Common myeloid progenitor, CD34-positive (primary cell): ENCODE measurements at regions not wholly inside any gene's neighbourhood (a gene's known extent, or its start where the extent isn't known, plus 50 kb on each side); places are given as distances from the start of the nearest gene placed in this dataset.

Experiments
- CTCF ChIA-PET: fragments of 350-600 bp; sonication (Branson Sonifier 250); formaldehyde crosslinking; loops from one replicate; lab custom pipeline; 2021; ENCODE audit warnings: antibody characterized with exemption; lab: Charles Lee
- POLR2A ChIA-PET: fragments of 350-600 bp; sonication (Branson Sonifier 250); formaldehyde crosslinking; loops from one replicate; lab custom pipeline; 2021; ENCODE audit warnings: antibody characterized with exemption; lab: Charles Lee
- DNase-seq, 3 donors: peaks; one replicate each; pipeline versions ENCODE4 v3.0.0 to v3.0.0-alpha.2; 2013
- H3K27ac ChIP-seq, 2 experiments: 1 replicate in 1 of 2; 2 replicates in 1 of 2; pipeline ENCODE4 v1.7.0; 2013; ENCODE audit warnings: inconsistent platforms in 2 of 2, low read length in 2 of 2, mild to moderate bottlenecking in 2 of 2, low read depth in 1 of 2, moderate library complexity in 1 of 2; ENCODE audit not compliant: severe bottlenecking in 2 of 2, insufficient read depth in 1 of 2, poor library complexity in 1 of 2
- H3K27me3 ChIP-seq, 5 experiments: replicated peaks in 2 of 5; 1 replicate in 3 of 5; 2 replicates in 2 of 5; pipeline versions ENCODE4 v1.6.1 to v1.7.0; 2013; ENCODE audit warnings: low read length in 4 of 5, mild to moderate bottlenecking in 2 of 5, moderate library complexity in 2 of 5, inconsistent platforms in 1 of 5; ENCODE audit not compliant: insufficient read depth in 5 of 5, control insufficient read depth in 4 of 5
- H3K36me3 ChIP-seq, 4 experiments: 1 replicate in 2 of 4; 2 replicates in 2 of 4; pipeline versions ENCODE4 v1.6.1 to v1.7.0; 2013; ENCODE audit warnings: low read length in 3 of 4, control low read depth in 1 of 4, mild to moderate bottlenecking in 1 of 4; ENCODE audit not compliant: control insufficient read depth in 4 of 4, insufficient read depth in 4 of 4
- H3K4me1 ChIP-seq, 4 experiments: 1 replicate in 3 of 4; 2 replicates in 1 of 4; pipeline versions ENCODE4 v1.6.1 to v1.7.1; 2013; ENCODE audit warnings: low read length in 3 of 4, mild to moderate bottlenecking in 3 of 4, control low read depth in 1 of 4, inconsistent platforms in 1 of 4, moderate library complexity in 1 of 4; ENCODE audit not compliant: control insufficient read depth in 4 of 4, insufficient read depth in 4 of 4; ENCODE audit errors: control extremely low read depth in 1 of 4
- H3K4me3 ChIP-seq, 7 experiments: 1 replicate in 4 of 7; 2 replicates in 3 of 7; pipeline versions ENCODE4 v1.5.1 to v1.7.0; 2013; ENCODE audit warnings: mild to moderate bottlenecking in 7 of 7, low read length in 6 of 7, moderate library complexity in 6 of 7, inconsistent platforms in 2 of 7, low read depth in 2 of 7, control low read depth in 1 of 7; ENCODE audit not compliant: insufficient read depth in 4 of 7, control insufficient read depth in 1 of 7; ENCODE audit errors: extremely low read depth in 1 of 7
- H3K9me3 ChIP-seq, 5 experiments: 1 replicate in 4 of 5; 2 replicates in 1 of 5; pipeline versions ENCODE4 v1.6.1 to v1.7.1; 2013; ENCODE audit warnings: low read length in 4 of 5, mild to moderate bottlenecking in 2 of 5, inconsistent platforms in 1 of 5, low read depth in 1 of 5, moderate library complexity in 1 of 5; ENCODE audit not compliant: control insufficient read depth in 4 of 5, insufficient read depth in 2 of 5; ENCODE audit errors: control extremely low read depth in 1 of 5
- WGBS: methylation state at CpG from one replicate; pipeline ENCODE4 v1.1.5; 2013; ENCODE audit not compliant: insufficient coverage; 5-methylcytosine and 5-hydroxymethylcytosine counted together

DNA sequence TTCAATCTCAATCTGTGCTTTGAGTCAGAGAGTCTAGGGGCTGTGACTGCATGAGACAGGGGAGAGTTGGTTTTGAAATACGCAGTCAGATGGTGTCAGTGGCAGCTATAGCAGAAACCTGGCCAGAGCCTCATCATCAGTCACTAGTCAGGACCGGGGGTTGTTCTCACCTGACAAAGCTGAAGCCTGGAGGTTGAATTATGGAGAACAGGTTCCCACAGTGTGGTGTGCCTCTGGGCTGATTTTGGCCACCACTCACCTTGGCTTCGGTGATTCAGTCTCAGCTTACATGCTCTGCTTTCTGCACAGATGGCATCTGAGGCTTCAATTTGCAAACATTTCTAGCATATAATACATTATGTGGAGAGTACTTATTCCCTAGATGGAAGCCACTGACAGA is 387.3 kb downstream of the YTHDC2 start:
- DNase-seq: no peak
- POLR2A ChIA-PET: no interaction called here
- CTCF ChIA-PET: no interaction called here
- H3K27me3 ChIP-seq: no peaks in the 10 kb centered on the region
- no peaks in the 10 kb centered on the region for H3K4me1 ChIP-seq
- H3K27ac ChIP-seq: no peak overlapping the region
- no peak overlapping the region for H3K4me3 ChIP-seq
- no peaks in the 10 kb centered on the region for H3K9me3 ChIP-seq
- 85% methylated on average over 2 of the region's 3 CpGs for WGBS
- H3K36me3 ChIP-seq: no peaks in the 10 kb centered on the region

DNA sequence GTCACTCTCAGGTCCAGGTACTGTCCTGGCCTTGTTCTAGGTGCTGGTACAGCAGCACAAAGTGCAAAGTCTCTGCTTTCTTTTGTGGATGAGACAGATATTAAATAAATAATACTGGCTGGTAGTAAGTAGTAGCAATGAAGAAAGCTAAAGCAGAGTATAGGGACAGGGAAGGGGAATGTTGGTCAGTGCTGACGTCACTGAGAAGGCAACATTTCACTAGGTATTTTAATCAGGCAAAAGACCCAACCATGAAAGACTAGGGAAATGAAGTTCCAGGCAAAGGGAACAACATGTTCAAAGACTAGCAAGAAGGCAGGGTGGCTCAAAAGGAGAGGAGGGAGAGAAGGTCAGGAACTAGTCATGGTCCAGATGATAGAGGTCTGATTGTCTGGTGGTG is 388.2 kb downstream of the YTHDC2 start:
- no peak for DNase-seq
- Histone ChIP-seq H3K27me3 (no peaks in the 10 kb centered on the region), H3K4me1 (no peaks in the 10 kb centered on the region), H3K27ac (no peak overlapping the region), H3K4me3 (no peak overlapping the region), H3K36me3 (no peaks in the 10 kb centered on the region), H3K9me3 (no peaks in the 10 kb centered on the region)
- CTCF ChIA-PET: no interaction called here
- no CpG with 5 or more reads among the region's 1 CpG for WGBS
- POLR2A ChIA-PET: no interaction called here

DNA sequence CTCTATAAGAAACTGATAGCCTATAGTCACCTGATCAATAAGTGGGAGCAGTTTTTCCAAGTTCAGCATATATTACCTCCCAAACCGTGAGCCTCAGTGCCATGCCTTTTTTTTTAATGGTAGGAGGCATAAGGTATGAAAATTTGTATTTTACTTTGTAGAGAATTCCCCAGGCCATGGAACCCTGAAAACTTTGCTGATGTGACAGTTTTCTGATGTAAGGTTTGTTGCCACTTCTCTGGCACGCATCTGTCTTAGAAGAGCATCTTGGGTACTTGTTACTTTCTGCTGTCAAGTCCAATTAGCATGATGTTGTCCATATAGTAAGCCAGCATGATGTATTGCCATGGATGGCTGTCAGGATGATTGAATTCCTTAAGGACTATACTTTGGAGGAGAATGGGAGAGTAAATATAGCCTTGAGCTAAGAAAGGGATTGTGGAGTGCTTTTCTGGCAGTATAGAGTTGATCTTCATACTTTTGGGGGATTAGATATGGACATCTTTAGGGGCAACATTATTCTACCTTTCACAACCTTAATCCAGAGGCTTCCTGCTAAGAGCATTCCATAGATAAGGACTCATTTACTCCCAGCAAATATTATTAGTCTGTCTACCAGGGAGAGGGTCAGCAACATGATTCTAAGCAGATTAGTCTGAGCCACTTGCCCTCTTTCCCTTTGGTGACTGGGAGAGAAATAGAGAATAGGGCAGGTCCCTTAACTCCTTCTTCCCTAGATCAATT is 389.6 kb downstream of the YTHDC2 start:
- CTCF ChIA-PET: no interaction called here

DNA sequence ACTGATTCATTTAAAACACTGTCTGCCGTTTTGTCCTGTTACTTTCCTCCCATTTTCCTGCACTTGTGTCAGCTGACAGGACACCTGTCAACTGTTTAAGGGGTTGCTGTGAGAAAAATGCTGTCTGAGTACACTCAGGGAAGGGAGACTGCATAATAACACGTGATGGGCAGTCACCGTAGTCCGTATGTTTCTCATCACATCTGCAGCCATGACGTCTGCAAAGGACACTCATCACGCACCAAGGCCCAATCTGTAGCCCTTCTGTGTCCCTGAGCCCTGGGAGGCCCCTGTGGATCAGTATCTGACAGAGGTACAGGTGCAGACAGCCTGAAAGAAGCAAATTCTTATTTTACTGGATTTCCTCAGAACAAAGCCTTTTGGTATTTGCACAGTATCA is 396.3 kb downstream of the YTHDC2 start:
- ChIA-PET POLR2A (no interaction called here), CTCF (no interaction called here)
- H3K9me3 ChIP-seq: no peaks in the 10 kb centered on the region
- no peaks in the 10 kb centered on the region for H3K4me1 ChIP-seq
- H3K27ac ChIP-seq: no peak overlapping the region
- no peaks in the 10 kb centered on the region for H3K36me3 ChIP-seq
- H3K4me3 ChIP-seq: no peak overlapping the region
- WGBS: 95% methylated on average over 6 of the region's 6 CpGs
- DNase-seq: no peak
- H3K27me3 ChIP-seq: no peaks in the 10 kb centered on the region

More for the DNA sequence above, 389.6 kb downstream of the YTHDC2 start:
- no peaks in the 10 kb centered on the region for H3K36me3 ChIP-seq
- no peak overlapping the region for H3K4me3 ChIP-seq
- POLR2A ChIA-PET: no interaction called here
- H3K27me3 ChIP-seq: no peaks in the 10 kb centered on the region
- no peaks in the 10 kb centered on the region for H3K9me3 ChIP-seq
- DNase-seq: no peak
- H3K27ac ChIP-seq: no peak overlapping the region
- no peaks in the 10 kb centered on the region for H3K4me1 ChIP-seq
- 100% methylated on average over 1 of the region's 2 CpGs for WGBS

DNA sequence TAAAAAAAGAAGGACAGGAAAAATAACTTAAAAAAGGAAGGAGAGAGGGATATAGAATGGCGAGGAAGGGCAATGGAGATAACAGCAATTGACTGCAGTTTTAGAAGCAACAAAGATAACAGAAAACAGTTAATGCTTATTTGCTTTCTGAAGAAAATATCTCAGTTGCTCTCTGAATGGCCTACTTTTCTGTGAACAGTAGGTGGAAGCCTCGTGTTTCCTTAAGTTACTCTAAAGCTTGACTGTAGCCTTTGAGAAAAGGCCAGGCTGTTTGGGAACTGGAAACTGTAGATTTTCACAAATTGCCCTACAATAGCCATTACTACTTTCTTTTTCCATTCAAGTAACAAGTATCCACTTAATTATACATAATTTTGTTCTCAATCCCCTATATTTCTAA is 404.5 kb downstream of the YTHDC2 start:
- ChIA-PET CTCF (no interaction called here), POLR2A (no interaction called here)
- H3K27ac ChIP-seq: no peak overlapping the region
- DNase-seq: no peak
- no peak overlapping the region for H3K4me3 ChIP-seq
- no peaks in the 10 kb centered on the region for H3K27me3 ChIP-seq
- WGBS: 60% methylated on average over 2 of the region's 2 CpGs
- H3K4me1 ChIP-seq: no peaks in the 10 kb centered on the region
- H3K9me3 ChIP-seq: no peaks in the 10 kb centered on the region
- H3K36me3 ChIP-seq: no peaks in the 10 kb centered on the region

DNA sequence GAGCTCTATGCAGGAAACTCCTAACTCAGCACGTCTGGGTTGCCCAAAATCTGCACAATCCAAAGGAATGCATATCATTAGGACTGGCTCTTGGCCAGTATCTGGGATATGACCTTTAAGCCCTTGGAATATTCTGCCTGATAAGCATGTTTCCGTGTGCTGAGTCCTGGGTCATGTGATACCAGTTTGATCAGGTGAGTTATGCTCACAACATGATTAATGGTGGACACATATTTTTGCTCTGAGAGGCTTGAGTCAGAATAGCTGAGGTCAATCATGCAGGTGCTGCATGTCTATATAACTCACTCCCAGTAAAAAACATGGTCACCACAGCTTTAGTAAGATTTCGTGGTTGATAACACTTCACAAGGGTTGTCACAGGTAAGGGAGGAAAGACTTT is 408.8 kb downstream of the YTHDC2 start:
- CTCF ChIA-PET: no interaction called here
- 100% methylated on average over 2 of the region's 3 CpGs for WGBS
- Histone ChIP-seq H3K36me3 (no peaks in the 10 kb centered on the region), H3K4me3 (no peak overlapping the region), H3K27ac (no peak overlapping the region), H3K9me3 (no peaks in the 10 kb centered on the region), H3K27me3 (no peaks in the 10 kb centered on the region), H3K4me1 (no peaks in the 10 kb centered on the region)
- POLR2A ChIA-PET: no interaction called here
- no peak for DNase-seq

DNA sequence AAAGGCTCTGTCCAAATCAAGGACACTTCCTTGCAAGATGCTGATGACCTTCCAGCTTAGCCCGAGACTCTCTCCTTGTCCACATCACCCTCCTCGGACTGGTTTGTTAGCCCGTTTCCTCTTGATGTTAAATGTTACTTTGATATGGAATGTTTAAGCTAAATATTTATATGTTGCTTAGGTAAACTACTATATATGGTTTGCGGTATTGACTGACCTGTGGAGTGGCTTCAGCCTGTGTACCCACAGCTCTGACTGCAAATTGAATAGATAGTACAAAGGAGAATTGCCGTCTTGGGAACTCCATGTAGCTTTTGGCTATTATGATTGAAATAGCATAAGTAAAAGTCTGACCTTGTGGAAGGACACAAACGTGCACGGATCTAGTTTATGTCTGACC is 422.0 kb downstream of the YTHDC2 start:
- Histone ChIP-seq H3K27me3 (no peaks in the 10 kb centered on the region), H3K4me1 (no peaks in the 10 kb centered on the region), H3K9me3 (no peaks in the 10 kb centered on the region), H3K36me3 (no peaks in the 10 kb centered on the region), H3K4me3 (no peak overlapping the region), H3K27ac (no peak overlapping the region)
- WGBS: 100% methylated on average over 2 of the region's 7 CpGs
- DNase-seq: no peak
- ChIA-PET CTCF (no interaction called here), POLR2A (no interaction called here)
